ENCODE measurements at regions not wholly inside any gene's neighbourhood (a gene's known extent, or its start where the extent isn't known, plus 50 kb on each side); places are given as distances from the start of the nearest gene placed in this dataset.
A peak's percentile ranks its signal among the peaks of the same experiment; 100 is the strongest.

- DNase-seq = no peak
Observed at GRCh38 chr2:236857781-236858180, 227.9 kb upstream of the COPS8 start.

GRCh38 chr2:236858661-236859060, 227.0 kb upstream of the COPS8 start:
- DNase-seq = no peak

GRCh38 chr2:236859908-236860307, 225.8 kb upstream of the COPS8 start:
- no peak for DNase-seq

- no peak for DNase-seq
Observed at GRCh38 chr2:236861196-236861875, 224.4 kb upstream of the COPS8 start.

GRCh38 chr2:236861944-236862343, 223.7 kb upstream of the COPS8 start:
- DNase-seq = no peak

- no peak for DNase-seq
Observed at GRCh38 chr2:236862526-236862925, 223.2 kb upstream of the COPS8 start.

GRCh38 chr2:236862961-236863728, 222.5 kb upstream of the COPS8 start:
- no peak for DNase-seq

GRCh38 chr2:236863729-236864126, 222.0 kb upstream of the COPS8 start:
- no peak for DNase-seq

GRCh38 chr2:236865052-236865451, 220.6 kb upstream of the COPS8 start:
- DNase-seq = no peak

- DNase-seq = no peak
Observed at GRCh38 chr2:236866542-236867340, 218.9 kb upstream of the COPS8 start.

- no peak for DNase-seq
Observed at GRCh38 chr2:236867441-236868260, 218.0 kb upstream of the COPS8 start.

GRCh38 chr2:236870370-236870769, 215.3 kb upstream of the COPS8 start:
- DNase-seq = no peak

- peak; percentile 52 for DNase-seq
Observed at GRCh38 chr2:236871500-236872001, 214.1 kb upstream of the COPS8 start.

- DNase-seq = no peak
Observed at GRCh38 chr2:236872015-236872414, 213.7 kb upstream of the COPS8 start.

- DNase-seq = no peak
Observed at GRCh38 chr2:236872981-236873380, 212.7 kb upstream of the COPS8 start.

GRCh38 chr2:236873636-236874035, 212.1 kb upstream of the COPS8 start:
- no peak for DNase-seq

- DNase-seq = no peak
Observed at GRCh38 chr2:236874866-236875481, 210.7 kb upstream of the COPS8 start.

- DNase-seq = peak; percentile 18
Observed at GRCh38 chr2:236875906-236876505, 209.7 kb upstream of the COPS8 start.

- peak; percentile 93 for DNase-seq
Observed at GRCh38 chr2:236876642-236877041, 209.0 kb upstream of the COPS8 start.

GRCh38 chr2:236877972-236878371, 207.7 kb upstream of the COPS8 start:
- no peak for DNase-seq

GRCh38 chr2:236879416-236879963, 206.2 kb upstream of the COPS8 start:
- no peak for DNase-seq
